Caco-2 (cell line): ENCODE measurements at regions not wholly inside any gene's neighbourhood (a gene's known extent, or its start where the extent isn't known, plus 50 kb on each side); places are given as distances from the start of the nearest gene placed in this dataset.

Source experiments
- BruUV-seq: library from RNA; stranded (reverse); fragments of 400-500 nt; replicated peaks from 2 replicates; lab custom pipeline; 2021; lab: Mats Ljungman, UMichigan
- CTCF ChIA-PET: fragments of 300-600 bp; sonication (Branson Sonifier 250); formaldehyde crosslinking; loops from one replicate; lab custom pipeline; 2022; ENCODE audit warnings: antibody characterized with exemption; lab: Charles Lee
- POLR2A ChIA-PET: fragments of 300-600 bp; sonication (Branson Sonifier 250); formaldehyde crosslinking; loops from one replicate; lab custom pipeline; 2022; ENCODE audit warnings: antibody characterized with exemption; lab: Charles Lee
- DNase-seq, 2 experiments: peaks; one replicate each; pipeline versions ENCODE4 v3.0.0 to v3.0.0-alpha.2; 2020 to 2022
- H3K27me3 ChIP-seq: replicated peaks from 2 replicates; pipeline ENCODE4 v1.6.0; 2011; ENCODE audit warnings: low read length; ENCODE audit not compliant: control insufficient read depth, insufficient read depth
- H3K36me3 ChIP-seq: 2 replicates; pipeline ENCODE4 v1.5.1; 2011; ENCODE audit warnings: low read length; ENCODE audit not compliant: control insufficient read depth, insufficient read depth
- H3K4me1 ChIP-seq: fragments of 250-450 bp; sonication (Bioruptor Pico); 2 replicates; pipeline ENCODE4 v1.5.1; 2020; ENCODE audit warnings: mild to moderate bottlenecking
- H3K4me3 ChIP-seq: 2 replicates; pipeline ENCODE4 v1.5.1; 2011; ENCODE audit warnings: low read depth, mild to moderate bottlenecking, control low read depth, low read length
- H3K9me3 ChIP-seq: fragments of 250-450 bp; sonication (Bioruptor Pico); 2 replicates; pipeline ENCODE4 v1.5.1; 2020; ENCODE audit warnings: mild to moderate bottlenecking, moderate library complexity
- H3K27ac Mint-ChIP-seq: one replicate; pipeline ENCODE4 v1.8.0; 2022; ENCODE audit warnings: mixed read lengths; ENCODE audit not compliant: unreplicated experiment
- H3K27me3 Mint-ChIP-seq: one replicate; pipeline ENCODE4 v1.8.0; 2022; ENCODE audit warnings: mixed read lengths; ENCODE audit not compliant: insufficient read depth, unreplicated experiment
- H3K36me3 Mint-ChIP-seq: one replicate; pipeline ENCODE4 v1.8.0; 2022; ENCODE audit warnings: mild to moderate bottlenecking, mixed read lengths; ENCODE audit not compliant: insufficient read depth, unreplicated experiment
- H3K4me1 Mint-ChIP-seq: one replicate; pipeline ENCODE4 v1.8.0; 2022; ENCODE audit warnings: low read depth, mixed read lengths; ENCODE audit not compliant: unreplicated experiment
- H3K4me3 Mint-ChIP-seq: one replicate; pipeline ENCODE4 v1.8.0; 2022; ENCODE audit warnings: mild to moderate bottlenecking, moderate library complexity, mixed read lengths; ENCODE audit not compliant: unreplicated experiment
- H3K9me3 Mint-ChIP-seq: one replicate; pipeline ENCODE4 v1.8.0; 2022; ENCODE audit warnings: mixed read lengths; ENCODE audit not compliant: unreplicated experiment
- intact Hi-C: fragments of 100-400 bp; cut with micrococcal nuclease; formaldehyde crosslinking; loops from one replicate; pipeline ENCODE4 v1.10.0; 2022; ENCODE audit not compliant: unreplicated experiment
- TF ChIP-seq, protein P1 (sequence below), 2 experiments: fragments of 200-600 bp in 1 of 2; IDR thresholded peaks; 1 replicate in 1 of 2; 2 replicates in 1 of 2; pipeline versions ENCODE4 v1.5.1 to v1.8.0; 2011 to 2022; ENCODE audit warnings: antibody characterized with exemption in 1 of 2, control low read depth in 1 of 2, inconsistent platforms in 1 of 2, low read depth in 1 of 2, low read length in 1 of 2, mild to moderate bottlenecking in 1 of 2, moderate library complexity in 1 of 2; ENCODE audit not compliant: insufficient read depth in 1 of 2, severe bottlenecking in 1 of 2, unreplicated experiment in 1 of 2

GRCh38 chr4:4730249-4730648 is 129.2 kb upstream of the MSX1 start:
- Mint-ChIP-seq H3K4me1 (no peaks in the 10 kb centered on the region), H3K27ac (no peak overlapping the region), H3K36me3 (no peaks in the 10 kb centered on the region), H3K4me3 (no peak overlapping the region), H3K9me3 (peaks cover 7% of the 10 kb centered on the region), H3K27me3 (no peaks in the 10 kb centered on the region)
- TF ChIP-seq, protein P1, sequence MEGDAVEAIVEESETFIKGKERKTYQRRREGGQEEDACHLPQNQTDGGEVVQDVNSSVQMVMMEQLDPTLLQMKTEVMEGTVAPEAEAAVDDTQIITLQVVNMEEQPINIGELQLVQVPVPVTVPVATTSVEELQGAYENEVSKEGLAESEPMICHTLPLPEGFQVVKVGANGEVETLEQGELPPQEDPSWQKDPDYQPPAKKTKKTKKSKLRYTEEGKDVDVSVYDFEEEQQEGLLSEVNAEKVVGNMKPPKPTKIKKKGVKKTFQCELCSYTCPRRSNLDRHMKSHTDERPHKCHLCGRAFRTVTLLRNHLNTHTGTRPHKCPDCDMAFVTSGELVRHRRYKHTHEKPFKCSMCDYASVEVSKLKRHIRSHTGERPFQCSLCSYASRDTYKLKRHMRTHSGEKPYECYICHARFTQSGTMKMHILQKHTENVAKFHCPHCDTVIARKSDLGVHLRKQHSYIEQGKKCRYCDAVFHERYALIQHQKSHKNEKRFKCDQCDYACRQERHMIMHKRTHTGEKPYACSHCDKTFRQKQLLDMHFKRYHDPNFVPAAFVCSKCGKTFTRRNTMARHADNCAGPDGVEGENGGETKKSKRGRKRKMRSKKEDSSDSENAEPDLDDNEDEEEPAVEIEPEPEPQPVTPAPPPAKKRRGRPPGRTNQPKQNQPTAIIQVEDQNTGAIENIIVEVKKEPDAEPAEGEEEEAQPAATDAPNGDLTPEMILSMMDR (IDR thresholded peaks at IDR 0.05; ENCODE audit: insufficient read depth in 1 of 2, low read depth in 1 of 2, low read length in 1 of 2, severe bottlenecking in 1 of 2, unreplicated experiment in 1 of 2), result no peak
- no peak for DNase-seq
- ChIA-PET POLR2A (no interaction called here), CTCF (no interaction called here)
- H3K36me3 ChIP-seq, result no peaks in the 10 kb centered on the region
- no peaks in the 10 kb centered on the region for H3K27me3 ChIP-seq
- intact Hi-C loops, result no loop called here
- peaks cover 7% of the 10 kb centered on the region for H3K9me3 ChIP-seq
- no peaks in the 10 kb centered on the region for H3K4me1 ChIP-seq
- H3K4me3 ChIP-seq, result no peak overlapping the region
- no TSS peak for BruUV-seq

- H3K4me1 Mint-ChIP-seq, result no peaks in the 10 kb centered on the region
- ChIA-PET CTCF (no interaction called here), POLR2A (no interaction called here)
- no peaks in the 10 kb centered on the region for H3K27me3 Mint-ChIP-seq
- no peak for DNase-seq
- H3K4me3 Mint-ChIP-seq, result no peak overlapping the region
- H3K27ac Mint-ChIP-seq, result no peak overlapping the region
- Histone ChIP-seq H3K4me1 (no peaks in the 10 kb centered on the region), H3K36me3 (no peaks in the 10 kb centered on the region), H3K4me3 (no peak overlapping the region), H3K27me3 (no peaks in the 10 kb centered on the region), H3K9me3 (peaks cover 7% of the 10 kb centered on the region)
- TF ChIP-seq, protein P1 (IDR thresholded peaks at IDR 0.05; ENCODE audit: insufficient read depth in 1 of 2, low read depth in 1 of 2, low read length in 1 of 2, severe bottlenecking in 1 of 2, unreplicated experiment in 1 of 2), result no peak
- no peaks in the 10 kb centered on the region for H3K36me3 Mint-ChIP-seq
- BruUV-seq, result no TSS peak
- peaks cover 11% of the 10 kb centered on the region for H3K9me3 Mint-ChIP-seq
- intact Hi-C loops, result no loop called here
These were observed 130.3 kb upstream of the MSX1 start for GRCh38 chr4:4729206-4729605.

DNA sequence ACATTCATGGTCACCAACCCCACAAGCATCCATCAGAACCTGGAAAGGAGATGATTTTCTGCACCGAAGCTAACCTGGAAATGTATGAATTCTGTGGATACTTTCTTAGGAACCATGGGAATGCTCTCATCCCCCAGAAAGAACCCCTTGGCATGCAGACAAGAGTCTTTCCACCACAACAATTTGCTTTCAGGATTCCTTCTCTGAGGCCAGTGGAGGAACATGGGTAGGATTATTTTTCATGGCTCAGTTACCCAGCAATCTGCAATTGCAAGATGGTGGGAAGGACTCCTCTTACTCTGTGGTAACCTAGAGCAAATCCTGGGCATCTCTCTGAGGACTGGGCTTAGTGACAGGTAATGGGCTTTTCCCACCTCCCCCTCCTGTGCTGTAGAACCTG is 131.9 kb upstream of the MSX1 start:
- BruUV-seq, result no TSS peak
- POLR2A ChIA-PET, result no interaction called here
- Mint-ChIP-seq H3K36me3 (no peaks in the 10 kb centered on the region), H3K4me1 (no peaks in the 10 kb centered on the region), H3K4me3 (no peak overlapping the region), H3K27ac (no peak overlapping the region), H3K27me3 (no peaks in the 10 kb centered on the region), H3K9me3 (peaks cover 11% of the 10 kb centered on the region)
- no peak for DNase-seq
- CTCF ChIA-PET, result no interaction called here
- H3K4me3 ChIP-seq, result no peak overlapping the region
- intact Hi-C loops, result no loop called here
- no peaks in the 10 kb centered on the region for H3K36me3 ChIP-seq
- peaks cover 10% of the 10 kb centered on the region for H3K9me3 ChIP-seq
- H3K4me1 ChIP-seq, result no peaks in the 10 kb centered on the region
- TF ChIP-seq, protein P1 (IDR thresholded peaks at IDR 0.05; ENCODE audit: insufficient read depth in 1 of 2, low read depth in 1 of 2, low read length in 1 of 2, severe bottlenecking in 1 of 2, unreplicated experiment in 1 of 2), result no peak
- no peaks in the 10 kb centered on the region for H3K27me3 ChIP-seq
